ENCODE measurements at regions not wholly inside any gene's neighbourhood (a gene's known extent, or its start where the extent isn't known, plus 50 kb on each side); places are given as distances from the start of the nearest gene placed in this dataset.

- BruUV-seq (replicated peaks): no TSS peak
- Histone ChIP-seq H3K9me2 (replicated peaks; ENCODE audit: low read length) (no peaks in the 10 kb centered on the region), H3K79me2 (ENCODE audit: low read length) (no peaks in the 10 kb centered on the region), H3K4me1 (ENCODE audit: insufficient read depth, low read length) (no peaks in the 10 kb centered on the region), H3F3A (ENCODE audit: low read length, unreplicated experiment) (no peaks in the 10 kb centered on the region), H2AFZ (ENCODE audit: low read length) (no peak overlapping the region), H3K9me3 (ENCODE audit: low read length) (no peaks in the 10 kb centered on the region), H4K20me1 (ENCODE audit: low read length) (no peaks in the 10 kb centered on the region), H3K9ac (ENCODE audit: low read length) (no peak overlapping the region), H3K4me2 (ENCODE audit: low read length) (no peak overlapping the region), H3K27me3 (ENCODE audit: low read length) (no peaks in the 10 kb centered on the region), H3K27ac (ENCODE audit: low read length) (no peak overlapping the region), H3K4me3 (ENCODE audit: low read length) (no peak overlapping the region), H3K36me3 (ENCODE audit: low read depth, low read length) (no peaks in the 10 kb centered on the region)
- ChIA-PET CTCF (no interaction called here), POLR2A (ENCODE audit: unreplicated experiment) (no interaction called here)
- no peak for ATAC-seq
- no peak for DNase-seq
- intact Hi-C loops (cut with micrococcal nuclease): no loop called here
- TF ChIP-seq EZH2 (IDR thresholded peaks at IDR 0.05; ENCODE audit: low read length, unreplicated experiment) (no peak), CTCF (conservative IDR thresholded peaks at IDR 0.05; ENCODE audit: low read depth, low read length) (no peak), EZH2phosphoT487 (IDR thresholded peaks at IDR 0.05; ENCODE audit: borderline replicate concordance, low read length) (no peak)
Measured at GRCh38 chr11:92484570-92484969, 260.0 kb downstream of the FAT3 start.

GRCh38 chr11:92489826-92490399, 265.3 kb downstream of the FAT3 start:
- H3K4me1 ChIP-seq (ENCODE audit: insufficient read depth, low read length): no peaks in the 10 kb centered on the region
- H2AFZ ChIP-seq (ENCODE audit: low read length): no peak overlapping the region
- BruUV-seq (replicated peaks): no TSS peak
- no peak for TF ChIP-seq EZH2phosphoT487 (IDR thresholded peaks at IDR 0.05; ENCODE audit: borderline replicate concordance, low read length)
- no peak for TF ChIP-seq EZH2 (IDR thresholded peaks at IDR 0.05; ENCODE audit: low read length, unreplicated experiment)
- TF ChIP-seq CTCF (conservative IDR thresholded peaks at IDR 0.05; ENCODE audit: low read depth, low read length): no peak
- POLR2A ChIA-PET (ENCODE audit: unreplicated experiment): no interaction called here
- no peaks in the 10 kb centered on the region for H3K79me2 ChIP-seq (ENCODE audit: low read length)
- H3K4me2 ChIP-seq (ENCODE audit: low read length): no peak overlapping the region
- H3K9ac ChIP-seq (ENCODE audit: low read length): no peak overlapping the region
- intact Hi-C loops (cut with micrococcal nuclease): no loop called here
- H3K27me3 ChIP-seq (ENCODE audit: low read length): no peaks in the 10 kb centered on the region
- no peaks in the 10 kb centered on the region for H3K36me3 ChIP-seq (ENCODE audit: low read depth, low read length)
- no peaks in the 10 kb centered on the region for H4K20me1 ChIP-seq (ENCODE audit: low read length)
- ATAC-seq (no peak), DNase-seq (no peak)
- no peaks in the 10 kb centered on the region for H3K9me2 ChIP-seq (replicated peaks; ENCODE audit: low read length)
- H3F3A ChIP-seq (ENCODE audit: low read length, unreplicated experiment): no peaks in the 10 kb centered on the region
- no peak overlapping the region for H3K27ac ChIP-seq (ENCODE audit: low read length)
- peaks cover 12% of the 10 kb centered on the region; the same call in 1 of the 2 replicates for H3K9me3 ChIP-seq (ENCODE audit: low read length)
- no peak overlapping the region for H3K4me3 ChIP-seq (ENCODE audit: low read length)
- CTCF ChIA-PET: no interaction called here

- no peak overlapping the region for H3K27ac ChIP-seq (ENCODE audit: low read length)
- no peaks in the 10 kb centered on the region for H4K20me1 ChIP-seq (ENCODE audit: low read length)
- no peak for ATAC-seq
- H3F3A ChIP-seq (ENCODE audit: low read length, unreplicated experiment): no peaks in the 10 kb centered on the region
- peaks cover 12% of the 10 kb centered on the region; the same call in 1 of the 2 replicates for H3K9me3 ChIP-seq (ENCODE audit: low read length)
- no peaks in the 10 kb centered on the region for H3K36me3 ChIP-seq (ENCODE audit: low read depth, low read length)
- no peaks in the 10 kb centered on the region for H3K79me2 ChIP-seq (ENCODE audit: low read length)
- peaks cover 3% of the 10 kb centered on the region; the same call in 1 of the 2 replicates for H3K27me3 ChIP-seq (ENCODE audit: low read length)
- no peak for DNase-seq
- H2AFZ ChIP-seq (ENCODE audit: low read length): no peak overlapping the region
- no peak overlapping the region for H3K4me2 ChIP-seq (ENCODE audit: low read length)
- TF ChIP-seq EZH2phosphoT487 (IDR thresholded peaks at IDR 0.05; ENCODE audit: borderline replicate concordance, low read length) (no peak), CTCF (conservative IDR thresholded peaks at IDR 0.05; ENCODE audit: low read depth, low read length) (no peak), EZH2 (IDR thresholded peaks at IDR 0.05; ENCODE audit: low read length, unreplicated experiment) (no peak)
- no peaks in the 10 kb centered on the region for H3K9me2 ChIP-seq (replicated peaks; ENCODE audit: low read length)
- intact Hi-C loops (cut with micrococcal nuclease): no loop called here
- H3K4me1 ChIP-seq (ENCODE audit: insufficient read depth, low read length): no peaks in the 10 kb centered on the region
- ChIA-PET POLR2A (ENCODE audit: unreplicated experiment) (no interaction called here), CTCF (no interaction called here)
- no peak overlapping the region for H3K9ac ChIP-seq (ENCODE audit: low read length)
- BruUV-seq (replicated peaks): no TSS peak
- H3K4me3 ChIP-seq (ENCODE audit: low read length): no peak overlapping the region
Measured at GRCh38 chr11:92492372-92492771, 267.8 kb downstream of the FAT3 start.
